Stimulated activated naive CD4-positive, alpha-beta T cell treated with Interleukin-2 at 50 U/mL for 16 hours (primary cell): ENCODE measurements at regions not wholly inside any gene's neighbourhood (a gene's known extent, or its start where the extent isn't known, plus 50 kb on each side); places are given as distances from the start of the nearest gene placed in this dataset.

Experiments
- DNase-seq: peaks from one replicate; lab custom pipeline; 2025; lab: John Stamatoyannopoulos, UW

DNA sequence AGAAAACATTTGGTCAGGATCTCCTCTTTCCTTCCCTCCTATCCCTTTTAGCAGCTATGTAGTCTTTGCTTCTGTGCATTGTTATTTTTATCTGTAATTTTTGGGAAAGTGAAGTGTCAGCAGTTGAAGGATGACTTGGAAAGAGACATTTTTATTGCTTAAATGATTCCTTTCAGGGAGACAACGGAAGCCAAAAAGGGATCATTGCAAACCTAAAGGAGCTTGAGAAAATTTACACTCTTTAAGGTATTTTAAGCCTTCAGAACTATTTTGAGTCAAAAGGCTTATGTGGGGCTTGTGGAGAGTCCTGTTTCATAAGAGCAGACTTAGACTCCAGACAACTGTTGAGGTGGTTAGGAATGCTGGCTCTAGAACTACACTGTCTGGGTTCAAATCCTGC lies 281.6 kb downstream of the KIF4B start:
- no peak for DNase-seq

DNA sequence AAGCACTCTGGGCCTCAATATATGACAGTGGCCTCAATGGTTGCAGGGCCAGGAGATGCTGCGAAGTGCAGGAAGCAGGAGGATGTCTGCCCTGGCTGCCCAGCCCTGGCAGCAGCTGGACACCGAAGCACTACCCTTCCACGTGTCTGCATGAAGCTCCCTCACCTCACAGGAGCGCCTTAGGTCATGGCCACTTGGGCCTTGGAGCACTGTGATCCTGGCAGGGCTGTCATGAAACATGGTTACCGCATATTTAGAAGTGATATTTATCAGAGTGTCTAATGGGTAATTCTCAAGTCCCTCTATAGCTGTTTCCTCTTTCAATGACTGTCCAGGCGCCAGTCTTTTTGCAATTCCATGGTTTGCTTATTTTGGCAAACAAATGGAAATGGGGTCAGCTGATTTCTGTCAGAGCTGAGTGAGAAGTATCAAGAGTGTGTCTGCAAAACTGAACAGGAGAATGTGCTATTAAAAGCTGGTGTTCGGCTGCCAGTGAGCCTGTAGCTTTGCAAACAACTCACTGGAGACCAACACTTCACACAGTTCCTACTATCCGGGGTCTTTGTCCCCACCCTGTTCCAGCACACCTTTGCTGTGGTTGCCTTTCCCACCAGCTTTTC lies 285.9 kb downstream of the KIF4B start:
- DNase-seq = no peak

DNA sequence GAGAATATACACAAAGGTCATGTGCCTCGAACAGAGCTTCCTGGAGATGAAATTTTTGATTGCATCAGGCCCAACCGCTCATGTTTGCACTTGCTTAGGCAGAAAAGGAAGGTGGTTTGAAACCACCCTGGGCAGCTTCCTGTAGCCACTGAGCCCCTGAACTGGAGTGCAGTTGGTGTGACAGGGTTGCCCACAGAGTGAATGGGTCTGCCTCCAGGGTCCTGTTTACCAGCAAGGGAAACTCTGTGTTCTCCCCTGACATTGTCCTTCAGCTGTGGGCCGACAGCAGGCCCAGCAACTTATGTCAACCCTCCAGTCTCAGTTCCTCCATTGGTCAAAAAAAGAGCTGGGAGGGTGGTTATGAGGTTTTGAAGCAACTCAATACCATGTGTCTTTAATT lies 289.6 kb downstream of the KIF4B start:
- DNase-seq = no peak

DNA sequence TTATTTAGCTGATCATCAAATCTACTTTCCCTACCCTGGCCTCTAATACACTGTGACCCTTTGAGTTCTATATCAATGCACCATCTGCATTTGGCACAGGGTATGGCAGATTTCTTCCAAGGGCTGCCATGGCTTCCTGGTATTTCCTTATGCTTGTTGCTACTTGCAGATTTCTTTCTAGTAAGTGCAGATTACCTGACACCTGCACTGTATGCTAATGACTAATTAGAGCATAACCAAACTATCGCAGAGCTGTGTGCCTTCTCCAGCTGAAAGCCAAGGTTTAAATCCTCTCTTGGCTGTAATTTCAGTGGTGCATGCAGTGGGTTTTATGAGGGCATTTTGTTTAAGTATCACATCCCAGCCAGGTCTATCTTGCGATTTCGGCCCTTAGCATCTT lies 293.7 kb downstream of the KIF4B start:
- no peak for DNase-seq

DNA sequence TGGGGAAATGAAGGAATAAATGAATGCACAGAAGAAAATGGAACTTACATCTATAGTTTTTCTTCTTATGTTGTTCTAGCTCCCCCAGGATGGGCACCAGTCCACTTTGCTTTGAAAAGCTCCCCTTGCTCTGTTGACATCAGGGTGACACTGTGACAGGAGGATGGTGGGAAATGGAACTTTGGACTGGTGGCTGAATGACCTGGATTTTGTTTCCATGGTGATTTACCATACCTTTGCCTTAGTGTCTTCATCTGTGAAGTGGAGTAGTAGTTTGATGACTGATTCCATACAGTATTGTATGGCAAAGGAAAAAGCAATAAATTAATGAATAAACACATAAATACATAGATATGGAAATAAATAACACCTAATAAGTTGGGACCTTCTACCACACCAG lies 294.7 kb downstream of the KIF4B start:
- DNase-seq = no peak

DNA sequence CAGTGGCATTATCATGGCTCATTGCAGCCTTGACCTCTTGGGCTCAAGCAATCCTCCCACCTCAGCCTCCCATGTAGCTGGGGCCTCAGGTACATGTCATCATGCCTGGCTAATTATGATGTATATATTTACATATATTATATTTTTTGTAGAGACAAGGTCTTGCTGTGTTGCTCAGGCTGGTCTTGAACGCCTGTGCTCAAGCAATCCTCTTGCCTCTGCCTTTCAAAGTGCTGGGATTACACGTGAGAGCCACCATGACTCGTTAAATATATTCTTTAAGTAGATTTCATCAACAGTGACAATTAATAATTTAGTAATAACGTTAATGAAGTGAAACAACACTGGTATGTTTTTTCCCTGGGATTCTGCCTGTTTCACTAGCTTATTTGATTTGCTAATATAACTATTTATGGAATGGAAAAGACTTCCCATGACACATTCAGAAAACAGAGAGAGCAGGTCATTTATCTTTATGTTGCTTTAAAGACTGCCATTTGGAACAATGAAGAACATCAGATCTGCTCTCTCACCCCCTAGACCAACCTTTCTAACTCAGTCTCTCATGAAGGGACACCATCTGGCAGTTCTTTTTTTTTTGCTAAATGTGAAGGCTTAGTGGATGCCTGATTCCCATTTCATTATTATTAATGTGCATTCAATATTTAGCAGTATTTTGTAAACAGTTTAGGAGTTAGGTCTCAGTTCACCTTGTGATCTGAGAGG lies 295.6 kb downstream of the KIF4B start:
- DNase-seq = no peak

DNA sequence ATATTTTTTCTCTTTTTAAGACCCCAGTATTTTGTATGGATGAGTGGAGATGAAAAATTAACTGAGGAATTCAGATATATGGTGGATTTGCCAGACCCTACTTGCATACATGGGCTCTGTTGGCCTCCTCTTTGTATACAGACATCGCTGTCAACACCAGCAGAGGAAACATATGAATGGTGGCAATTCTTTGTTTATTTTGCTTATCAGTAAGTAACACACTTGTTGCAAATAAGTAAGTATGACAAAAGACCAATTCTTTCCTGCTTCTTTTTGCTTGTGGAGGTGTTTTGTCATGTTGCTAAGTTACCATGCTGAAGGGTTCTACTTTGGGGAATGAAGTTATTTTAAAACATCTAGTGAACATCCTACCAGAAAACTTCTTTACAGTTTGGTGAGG lies 298.2 kb downstream of the KIF4B start:
- DNase-seq = no peak

DNA sequence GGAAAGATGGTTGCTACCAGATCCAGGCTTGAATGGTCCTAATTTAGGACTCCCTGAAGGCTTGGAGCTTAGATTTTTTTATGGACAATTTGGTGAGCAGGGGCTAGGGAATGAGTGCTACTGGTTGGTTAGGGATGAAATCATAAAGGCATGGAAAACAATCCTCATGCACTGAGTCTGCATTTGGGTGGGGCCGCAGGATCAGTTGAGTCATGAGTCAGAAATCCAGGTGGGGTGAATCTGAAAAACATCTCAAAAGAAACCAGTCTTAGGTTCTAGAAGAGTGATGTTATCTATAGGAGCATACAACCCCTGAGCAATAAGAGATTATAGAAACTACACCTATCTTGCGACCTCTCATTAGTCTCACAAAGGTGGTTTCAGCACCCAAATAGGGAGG lies 300.0 kb downstream of the KIF4B start:
- DNase-seq = no peak

DNA sequence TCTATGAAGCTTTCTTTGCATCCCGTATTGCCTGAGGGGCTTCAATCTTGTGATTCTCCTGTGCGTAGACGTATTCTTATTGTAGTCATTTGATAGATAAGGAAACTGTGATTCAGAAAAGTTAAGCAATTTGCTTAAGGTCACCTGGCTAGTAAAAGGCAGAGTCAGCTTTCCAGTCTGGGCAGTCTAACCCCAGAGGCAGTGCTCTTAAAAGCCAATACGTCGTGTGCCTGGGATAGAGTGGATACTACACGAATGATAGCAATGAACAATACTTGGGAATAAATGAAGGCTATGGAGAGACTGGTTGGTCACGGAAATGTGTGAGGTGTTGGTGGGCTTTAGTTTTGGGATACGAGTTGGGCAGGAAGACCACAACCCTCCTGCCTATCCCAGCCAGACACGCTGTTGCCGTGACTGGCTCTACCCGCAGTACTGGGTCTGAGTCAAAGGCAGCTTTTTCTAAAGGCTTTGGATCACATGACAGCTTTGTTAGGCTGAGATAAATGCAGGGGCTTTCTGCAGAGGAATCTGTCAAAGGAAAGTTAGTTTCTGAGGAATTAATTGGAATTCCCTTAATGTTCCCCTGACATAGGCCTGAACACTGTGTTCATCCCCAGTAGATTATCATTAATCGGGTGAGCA lies 302.6 kb downstream of the KIF4B start:
- DNase-seq = no peak

DNA sequence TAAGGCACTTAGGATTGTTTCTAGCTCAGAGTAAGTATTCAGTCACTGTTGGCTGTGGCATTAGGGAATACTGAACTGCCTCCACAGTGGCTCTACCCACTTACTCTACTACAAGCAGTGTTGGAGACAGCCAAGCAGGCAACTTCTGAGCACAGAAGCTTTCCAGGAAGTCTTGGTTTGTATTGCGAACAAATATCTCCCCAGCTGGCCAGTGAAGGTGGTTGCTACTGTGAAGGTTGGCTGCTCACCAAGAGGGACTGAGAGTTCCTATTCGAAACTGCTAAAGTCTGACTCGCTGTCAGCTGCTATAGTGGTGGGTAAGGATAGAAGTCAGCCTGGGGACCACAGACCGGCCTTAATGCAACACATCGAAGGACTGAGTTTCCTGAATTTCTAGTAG lies 319.1 kb downstream of the KIF4B start:
- no peak for DNase-seq

DNA sequence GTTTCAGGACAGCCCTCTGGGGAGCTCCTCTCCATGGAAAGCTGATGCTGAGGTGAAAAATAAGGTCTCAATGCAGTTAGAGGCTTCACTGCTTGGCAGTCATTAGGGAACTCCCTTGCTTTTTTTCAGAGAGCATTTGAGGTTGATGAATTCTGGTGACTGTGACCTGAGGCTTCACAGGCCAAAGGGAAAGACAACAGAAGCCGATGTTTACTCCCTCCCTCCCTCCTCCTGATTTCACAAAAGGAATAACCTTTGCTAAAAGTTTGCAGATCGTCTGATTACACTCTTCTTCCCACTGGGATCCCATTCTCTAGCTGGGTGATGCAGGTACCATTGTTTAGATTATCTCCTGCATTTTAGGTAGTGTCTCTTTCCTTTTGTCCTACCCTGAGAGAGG lies 329.4 kb downstream of the KIF4B start:
- no peak for DNase-seq

DNA sequence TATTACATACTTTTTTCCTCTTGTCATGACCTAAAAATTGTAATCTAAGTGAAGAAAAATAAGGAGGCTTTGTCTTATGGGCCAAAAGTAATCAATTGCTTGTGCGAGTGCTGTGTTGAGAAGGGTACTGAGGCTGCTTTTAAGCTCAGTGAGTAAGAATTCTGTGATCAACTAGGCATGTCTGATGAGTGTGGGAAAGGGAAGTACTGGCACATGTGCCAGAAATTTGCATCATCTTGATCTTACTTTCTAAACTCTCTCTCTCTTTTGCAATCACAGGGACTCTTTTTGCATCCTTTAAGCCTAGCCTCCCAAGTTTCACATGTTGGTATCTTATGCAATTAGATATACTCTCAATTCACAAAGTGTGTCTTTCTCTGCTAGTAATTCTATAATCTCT lies 329.9 kb downstream of the KIF4B start:
- no peak for DNase-seq

DNA sequence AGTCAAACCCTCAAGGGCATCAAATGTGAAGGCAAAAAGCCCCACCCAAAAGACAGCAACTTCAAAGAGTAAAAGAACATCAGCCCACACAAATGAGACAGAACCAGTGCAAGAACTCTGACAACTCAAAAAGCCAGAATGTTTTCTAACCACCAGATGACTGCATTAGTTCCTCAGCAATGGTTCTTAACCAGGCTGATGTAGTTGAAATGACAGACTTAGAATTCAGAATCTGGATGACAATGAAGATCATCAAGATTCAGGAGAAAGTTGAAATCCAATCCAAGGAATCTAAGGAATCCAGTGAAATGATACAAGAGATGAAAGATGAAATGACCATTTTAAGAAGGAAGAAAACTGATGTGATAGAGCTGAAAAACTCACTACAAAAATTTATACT lies 339.7 kb downstream of the KIF4B start:
- DNase-seq = no peak

DNA sequence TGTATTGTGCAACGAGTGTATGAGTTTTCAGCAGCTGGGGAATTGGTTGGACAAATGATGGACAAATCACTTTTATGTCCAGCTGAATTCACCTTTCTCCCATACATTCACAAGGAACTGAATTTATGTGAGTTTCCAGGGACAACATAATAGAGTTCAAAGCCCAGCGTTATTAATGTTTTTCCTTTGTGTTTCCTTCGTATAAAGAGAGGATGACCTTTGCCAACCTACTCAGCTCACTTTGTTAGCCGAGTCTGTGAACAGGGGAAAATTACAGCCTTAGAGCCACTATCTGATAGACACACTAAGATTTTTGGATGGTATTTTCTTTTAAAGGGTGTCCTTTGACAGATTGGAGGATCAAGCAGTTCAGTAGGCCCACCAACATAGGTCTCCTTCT lies 352.5 kb downstream of the KIF4B start:
- DNase-seq = no peak

DNA sequence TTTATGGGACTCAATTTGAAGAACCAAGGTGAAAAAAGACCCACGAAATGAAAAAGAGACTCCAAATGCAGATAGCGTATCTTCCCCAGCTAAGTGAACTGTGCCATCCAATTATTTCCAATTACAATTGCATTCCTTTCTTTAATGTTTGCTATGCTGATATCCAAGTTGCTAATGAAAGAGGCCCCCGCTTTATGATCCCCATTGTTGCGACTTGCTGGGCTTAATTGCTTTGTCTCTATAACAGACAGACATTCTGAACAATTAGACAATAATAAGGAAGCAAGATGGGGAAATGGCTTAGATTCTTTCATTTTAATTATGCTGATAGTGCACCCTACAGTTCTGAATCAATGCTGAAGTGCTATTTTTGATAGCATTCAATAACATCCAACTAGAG lies 354.3 kb downstream of the KIF4B start:
- DNase-seq = no peak

DNA sequence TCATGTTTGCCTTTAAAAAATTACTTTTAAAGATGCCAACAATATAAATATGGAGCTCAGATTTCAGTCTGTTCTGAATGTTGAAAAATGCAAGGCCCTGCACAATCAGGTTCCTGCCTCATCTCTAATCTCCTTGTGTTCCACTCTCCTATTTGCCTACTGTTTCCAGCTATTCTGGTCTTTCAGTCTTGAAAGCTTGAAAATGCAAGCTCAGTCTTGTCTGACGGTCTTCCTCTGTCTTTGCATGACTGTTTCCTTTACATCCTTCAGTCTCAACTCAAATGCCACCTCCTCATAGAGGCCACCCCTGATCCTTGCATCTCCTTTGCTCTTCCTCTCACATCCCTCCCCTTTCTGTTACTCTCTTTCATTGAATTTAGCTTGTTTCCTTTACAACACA lies 354.9 kb downstream of the KIF4B start:
- no peak for DNase-seq

DNA sequence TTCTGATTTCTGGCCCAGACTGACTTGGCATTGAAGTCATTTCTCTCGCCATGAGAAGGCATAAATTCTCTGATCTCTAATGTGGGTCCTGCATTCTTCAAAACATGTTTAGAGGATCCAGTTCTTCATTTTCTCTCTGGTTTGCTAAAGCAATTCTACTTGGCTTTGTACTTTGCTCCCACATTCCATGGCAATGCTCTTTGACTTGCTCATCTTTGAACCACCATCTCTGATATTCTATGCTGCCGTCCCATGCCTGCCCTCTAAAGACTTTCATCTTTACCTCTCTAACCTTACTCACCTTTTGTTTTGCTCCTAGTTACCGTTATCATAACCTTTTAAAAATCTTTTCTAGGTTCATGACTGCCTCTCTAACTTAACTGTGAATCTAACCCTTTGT lies 366.9 kb downstream of the KIF4B start:
- no peak for DNase-seq

DNA sequence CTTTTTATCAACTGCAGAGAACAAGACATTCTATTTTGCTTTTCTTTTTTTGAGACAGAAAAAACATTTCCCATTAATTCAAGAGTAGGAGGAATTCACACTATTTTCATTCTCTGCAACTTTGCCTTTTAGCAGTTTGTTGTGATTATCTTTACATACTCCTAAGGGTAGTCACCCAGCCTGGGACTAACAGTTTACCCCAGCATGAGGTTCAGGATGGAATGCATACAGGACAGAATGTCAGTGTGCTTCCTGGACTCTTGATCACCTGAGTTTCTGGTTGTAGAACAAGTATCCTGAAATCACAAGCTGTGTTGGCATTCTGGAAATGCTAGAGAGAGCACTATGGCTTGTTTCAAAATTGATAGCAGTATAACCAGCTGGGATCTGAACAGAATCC lies 368.1 kb downstream of the KIF4B start:
- no peak for DNase-seq

DNA sequence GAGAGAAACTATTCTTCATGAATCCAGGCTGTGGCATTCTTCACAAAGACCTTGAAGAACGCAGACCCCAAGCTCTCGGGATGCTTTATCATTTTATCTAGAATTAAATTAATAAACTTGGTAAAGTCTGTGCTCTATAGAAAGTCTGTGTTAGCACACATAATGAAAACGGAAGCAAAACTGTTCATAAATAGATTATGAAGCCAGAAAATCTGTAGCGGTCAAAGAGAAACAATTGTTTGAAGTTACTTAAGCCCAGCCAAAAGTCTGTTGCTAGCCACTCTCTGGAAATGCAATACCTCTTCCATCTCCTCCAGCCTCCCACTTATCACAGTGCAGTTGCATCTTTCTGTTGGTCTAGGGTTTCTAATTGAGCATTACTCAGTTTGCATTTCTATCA lies 375.9 kb downstream of the KIF4B start:
- no peak for DNase-seq

DNA sequence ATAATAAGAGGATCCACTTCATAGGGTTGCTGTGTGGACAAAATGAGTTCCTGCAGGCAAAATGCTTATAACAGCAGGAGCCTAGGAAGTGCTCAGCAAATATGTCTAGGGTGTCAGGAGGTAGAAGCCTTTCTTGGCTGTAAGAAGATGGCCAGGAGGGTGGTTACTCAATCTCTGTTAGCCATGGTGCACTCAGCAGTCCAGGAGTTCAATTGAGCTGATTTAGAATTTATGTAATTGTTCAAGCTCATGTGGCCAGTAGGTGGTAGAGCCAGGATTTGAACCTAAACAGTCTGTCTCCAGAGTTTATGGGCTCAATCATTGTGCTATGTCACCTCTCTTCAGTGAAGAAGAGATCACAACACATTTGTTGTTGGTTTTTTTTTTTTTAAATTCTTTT lies 381.2 kb downstream of the KIF4B start:
- DNase-seq = no peak

DNA sequence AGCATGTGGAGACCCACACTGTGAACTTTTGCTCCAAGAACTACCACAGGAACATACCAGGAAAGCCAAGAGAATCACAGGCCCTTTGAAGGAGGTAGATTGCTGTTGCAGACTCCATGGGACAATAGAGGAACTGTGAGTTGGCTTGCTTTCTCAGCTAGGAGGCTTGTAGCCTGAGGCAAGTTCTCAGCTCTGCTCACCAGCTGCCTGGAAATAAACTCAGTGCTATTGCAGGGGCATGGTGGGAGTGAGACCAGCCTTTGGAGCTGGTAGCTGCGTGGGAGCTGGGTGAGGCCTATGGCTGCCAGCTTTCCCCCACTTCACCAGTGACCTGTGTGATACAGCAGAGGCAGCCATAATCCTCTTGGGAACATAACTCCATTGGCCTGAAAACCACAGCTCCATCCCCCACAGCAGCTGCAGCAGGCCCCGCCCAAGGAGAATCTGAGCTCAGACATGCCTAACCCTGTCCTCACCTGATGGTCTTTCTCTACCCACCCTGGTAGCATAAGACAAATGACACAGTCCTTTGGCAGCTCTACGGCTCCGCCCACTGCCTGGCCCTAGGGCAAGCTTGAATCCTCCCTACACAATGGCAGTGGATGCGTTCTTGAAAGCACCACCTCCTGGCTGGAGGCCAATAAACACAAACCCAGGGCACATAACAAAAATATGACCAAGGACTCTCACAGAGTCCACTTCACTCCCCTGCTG lies 389.5 kb downstream of the KIF4B start:
- no peak for DNase-seq

DNA sequence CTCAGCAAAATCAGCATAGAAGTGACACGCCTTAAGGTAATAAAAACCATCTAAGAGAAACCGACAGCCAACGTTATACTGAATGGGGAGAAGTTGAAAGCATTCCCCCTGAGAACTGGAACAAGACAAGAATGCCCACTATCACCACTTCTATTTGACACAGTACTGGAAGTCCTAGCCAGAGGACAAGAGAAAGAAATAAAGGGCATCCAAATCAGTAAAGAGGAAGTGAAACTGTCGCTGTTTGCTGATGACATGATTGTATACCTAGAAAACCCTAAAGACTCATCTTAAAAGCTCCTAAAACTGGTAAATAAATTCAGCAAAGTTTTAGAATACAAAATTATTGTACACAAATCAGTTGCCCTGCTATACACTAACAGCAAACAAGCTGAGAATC lies 393.3 kb downstream of the KIF4B start:
- no peak for DNase-seq

DNA sequence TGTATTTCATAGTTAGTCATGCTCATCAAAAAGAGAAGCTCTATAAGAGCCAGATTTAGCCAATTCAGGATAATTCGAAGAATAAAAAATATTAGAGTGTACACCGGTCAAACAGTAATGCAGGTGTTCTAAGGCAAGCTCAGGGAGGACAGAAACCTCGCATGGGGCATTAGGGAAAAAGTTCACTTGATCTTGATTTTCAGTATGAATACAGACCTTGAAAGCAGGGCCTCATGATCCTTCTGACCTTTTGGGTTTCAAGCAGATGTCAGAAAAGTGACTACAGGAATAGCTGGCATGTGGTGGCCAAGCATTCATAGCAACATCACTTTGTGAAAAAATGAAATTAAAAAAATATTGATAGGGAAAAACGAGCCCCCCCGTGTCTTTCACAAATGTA lies 394.9 kb downstream of the KIF4B start:
- DNase-seq = no peak
